LHCN-M2 (cell line): ENCODE measurements at regions not wholly inside any gene's neighbourhood (a gene's known extent, or its start where the extent isn't known, plus 50 kb on each side); places are given as distances from the start of the nearest gene placed in this dataset.

Experiments
- DNase-seq: peaks from one replicate; pipeline ENCODE4 v3.0.0-alpha.2; 2012; ENCODE audit warnings: low read depth

DNA sequence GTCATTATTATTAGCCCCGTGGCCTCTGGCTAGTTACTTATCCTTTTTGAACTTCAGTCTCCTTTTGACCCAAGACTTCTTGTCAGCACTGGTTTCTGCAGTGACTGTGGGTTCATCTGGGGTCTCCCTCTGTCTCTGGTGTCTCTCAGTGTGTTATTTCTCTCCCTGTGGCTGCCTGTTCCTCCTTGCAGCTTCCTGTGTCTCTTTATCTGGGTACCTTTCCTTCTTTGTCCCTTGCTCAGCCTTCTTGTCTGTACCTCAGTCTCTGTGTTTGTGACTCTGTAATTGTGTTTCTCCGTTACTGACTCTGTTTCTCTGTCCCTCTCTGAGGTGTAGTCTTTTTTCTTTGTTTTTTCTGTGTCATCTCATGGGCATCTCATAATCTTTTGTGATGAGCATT is 102.6 kb upstream of the CDH11 start:
- DNase-seq: no peak

DNA sequence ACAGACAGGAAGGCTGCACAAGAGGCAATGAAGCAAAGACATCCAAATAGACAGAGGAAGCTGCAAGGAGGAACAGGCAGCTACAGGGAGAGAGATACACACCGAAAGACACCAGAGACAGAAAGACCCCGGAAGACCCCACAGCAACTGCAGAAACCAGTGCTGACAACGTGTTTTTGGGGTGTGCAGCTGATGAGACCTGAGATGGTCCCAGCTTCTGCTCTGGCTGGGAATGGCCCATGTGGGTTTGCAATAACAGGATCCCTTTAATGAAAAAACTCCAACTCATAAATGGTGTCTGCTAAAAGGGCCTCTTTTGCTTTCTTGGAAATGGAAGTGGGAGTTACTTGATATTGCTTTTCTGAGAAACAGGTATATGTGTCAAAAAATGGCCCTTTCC is 101.5 kb upstream of the CDH11 start:
- DNase-seq: no peak

DNA sequence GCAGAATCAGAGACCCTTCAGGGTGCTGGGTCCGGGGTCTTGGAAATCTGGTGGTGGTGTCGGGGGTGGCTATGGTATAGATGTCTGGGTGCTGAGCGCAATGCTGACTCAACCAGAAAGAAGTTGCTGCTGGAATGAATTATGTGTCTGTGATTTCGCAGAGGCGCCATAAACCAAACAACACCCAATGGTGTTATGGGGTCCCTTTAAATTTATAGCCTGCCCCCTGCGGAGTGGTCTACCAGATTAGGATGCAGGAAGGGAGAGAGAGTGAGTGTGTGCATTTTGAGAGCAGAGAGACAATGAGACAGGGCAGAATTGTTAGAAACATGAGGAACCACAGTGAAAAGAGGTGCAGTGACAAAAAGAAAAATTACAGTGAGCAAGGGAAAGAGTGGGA is 100.7 kb upstream of the CDH11 start:
- DNase-seq: no peak

- DNase-seq: no peak
Observed at GRCh38 chr16:65222049-65222448, 100.2 kb upstream of the CDH11 start.

DNA sequence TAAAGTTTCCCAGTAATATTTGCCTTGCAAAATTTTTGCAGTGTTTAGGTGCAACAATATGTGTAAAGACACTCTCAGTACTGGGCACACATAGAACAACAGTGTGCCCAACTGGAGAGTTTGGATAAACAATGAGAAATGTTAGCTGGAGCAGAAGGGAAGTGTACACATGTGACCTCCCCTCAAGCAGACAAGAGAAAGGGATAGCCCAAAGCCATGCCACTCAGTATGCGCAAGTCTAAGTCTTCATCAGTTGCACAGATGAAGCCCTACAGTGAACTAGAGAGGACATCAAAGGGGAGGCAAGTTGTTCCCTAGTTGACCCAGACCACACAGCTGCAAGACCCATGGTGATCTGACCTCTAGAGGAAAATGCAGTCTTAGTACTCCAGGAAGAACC is 97.9 kb upstream of the CDH11 start:
- no peak for DNase-seq

DNA sequence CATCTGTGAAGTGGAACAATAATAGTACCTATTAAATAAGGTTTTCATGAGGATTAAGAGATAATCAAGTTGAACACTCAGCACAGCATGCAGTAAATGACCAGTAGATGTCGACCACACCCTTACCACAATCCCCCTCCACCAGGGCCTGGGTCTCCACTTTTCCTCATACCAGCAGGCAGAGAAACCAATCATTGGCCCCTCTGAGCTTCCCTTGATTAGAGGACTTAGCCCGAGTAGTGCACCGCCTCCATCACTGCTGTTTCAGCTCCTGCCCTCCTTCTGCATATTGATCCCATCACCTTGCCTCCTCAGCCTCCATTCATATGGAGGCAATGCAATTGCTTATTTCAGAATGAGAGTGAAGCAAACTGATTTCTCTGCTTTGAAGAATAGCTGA is 96.5 kb upstream of the CDH11 start:
- no peak for DNase-seq

DNA sequence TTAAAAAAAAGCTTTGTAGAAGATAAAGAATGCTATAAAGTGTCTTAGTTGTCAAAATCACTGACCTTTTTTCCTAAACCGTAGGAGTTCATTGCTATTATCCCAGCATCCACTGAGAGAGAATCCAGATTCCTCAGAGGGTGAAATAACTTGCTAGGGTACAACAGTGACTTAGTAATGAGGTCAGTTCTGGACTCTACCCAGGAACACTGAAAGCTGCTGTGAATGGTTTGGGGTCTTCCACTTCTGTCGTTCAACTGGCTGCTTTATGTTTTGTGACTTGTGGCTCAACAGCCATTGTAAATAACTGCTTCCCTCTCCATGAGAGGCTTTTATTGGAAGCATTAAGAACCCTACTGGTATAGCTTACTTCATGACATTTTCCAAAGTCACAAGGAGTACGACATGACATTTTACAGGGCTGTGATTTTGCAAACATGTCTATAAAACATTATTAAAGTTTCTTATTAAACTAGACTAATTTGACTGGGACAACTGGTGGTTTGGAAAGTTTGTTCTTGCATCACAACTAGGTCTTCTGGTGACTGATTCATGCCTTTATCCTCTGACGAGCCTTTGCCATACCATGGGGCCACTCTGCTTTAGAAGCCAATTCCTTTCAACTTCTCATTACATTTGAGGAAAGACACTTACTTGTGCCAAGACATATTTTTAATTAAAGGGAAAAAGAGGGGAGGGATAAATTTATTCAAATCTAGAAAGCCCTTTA is 92.2 kb upstream of the CDH11 start:
- peak; percentile 1 for DNase-seq

DNA sequence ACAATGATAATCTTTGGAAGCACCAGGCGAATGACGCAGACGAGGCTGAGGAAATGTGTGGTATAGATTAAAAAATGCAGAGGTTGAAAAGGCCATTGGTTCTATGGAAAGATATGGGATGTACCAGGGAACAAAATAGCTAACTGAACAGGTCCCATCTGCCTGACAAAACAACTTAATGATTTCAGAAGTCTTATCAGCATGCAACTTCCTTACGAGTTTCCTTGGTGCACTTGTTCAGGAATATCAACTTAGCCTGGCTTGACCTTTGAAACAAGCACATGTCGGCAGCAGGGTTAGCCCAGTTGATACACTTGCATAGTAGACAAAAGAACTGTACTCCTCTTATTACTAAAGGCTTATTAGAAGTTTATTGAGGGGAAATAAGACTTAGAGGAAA is 90.9 kb upstream of the CDH11 start:
- no peak for DNase-seq

- DNase-seq: no peak
Observed at GRCh38 chr16:65212240-65212639, 90.4 kb upstream of the CDH11 start.

DNA sequence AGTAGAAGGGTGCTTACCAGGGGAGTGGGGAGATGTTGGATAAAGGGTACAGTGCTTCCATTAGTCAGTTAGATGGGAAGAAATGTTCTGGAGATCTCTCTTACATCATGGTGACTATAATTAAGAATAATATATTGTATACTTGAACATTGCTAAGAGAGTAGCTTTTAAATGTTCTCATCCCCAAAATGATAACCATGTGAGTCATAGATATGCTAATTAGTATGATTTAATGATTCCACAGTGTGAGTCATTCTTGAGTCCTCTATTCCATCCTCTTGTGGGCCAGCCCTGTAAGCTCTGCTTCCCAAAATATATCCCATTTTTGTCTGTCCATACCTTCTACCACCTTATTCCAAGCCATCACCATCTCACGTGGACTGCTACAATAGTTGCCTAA is 80.6 kb upstream of the CDH11 start:
- peak; percentile 12 for DNase-seq

GRCh38 chr16:65201511-65201910 is 79.6 kb upstream of the CDH11 start:
- no peak for DNase-seq

DNA sequence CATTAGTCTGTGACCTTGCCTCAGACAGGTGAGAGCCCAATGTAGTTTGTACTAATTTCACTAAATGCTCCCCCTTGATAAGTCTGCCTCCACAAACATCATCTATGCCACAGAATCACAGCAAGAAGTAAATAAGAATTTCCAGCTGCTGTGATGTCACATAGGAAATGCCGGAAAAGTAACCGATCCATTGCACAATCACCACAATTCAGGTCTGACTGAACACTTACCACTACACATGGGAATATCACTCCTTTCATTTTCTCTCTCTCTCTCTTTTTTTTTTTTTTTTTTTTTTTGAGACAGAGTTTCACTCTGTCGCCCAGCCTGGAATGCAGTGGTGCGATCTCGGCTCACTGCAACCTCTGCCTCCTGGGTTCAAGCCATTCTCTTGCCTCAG is 79.0 kb upstream of the CDH11 start:
- DNase-seq: no peak

GRCh38 chr16:65200156-65200773 is 78.4 kb upstream of the CDH11 start:
- DNase-seq: no peak

DNA sequence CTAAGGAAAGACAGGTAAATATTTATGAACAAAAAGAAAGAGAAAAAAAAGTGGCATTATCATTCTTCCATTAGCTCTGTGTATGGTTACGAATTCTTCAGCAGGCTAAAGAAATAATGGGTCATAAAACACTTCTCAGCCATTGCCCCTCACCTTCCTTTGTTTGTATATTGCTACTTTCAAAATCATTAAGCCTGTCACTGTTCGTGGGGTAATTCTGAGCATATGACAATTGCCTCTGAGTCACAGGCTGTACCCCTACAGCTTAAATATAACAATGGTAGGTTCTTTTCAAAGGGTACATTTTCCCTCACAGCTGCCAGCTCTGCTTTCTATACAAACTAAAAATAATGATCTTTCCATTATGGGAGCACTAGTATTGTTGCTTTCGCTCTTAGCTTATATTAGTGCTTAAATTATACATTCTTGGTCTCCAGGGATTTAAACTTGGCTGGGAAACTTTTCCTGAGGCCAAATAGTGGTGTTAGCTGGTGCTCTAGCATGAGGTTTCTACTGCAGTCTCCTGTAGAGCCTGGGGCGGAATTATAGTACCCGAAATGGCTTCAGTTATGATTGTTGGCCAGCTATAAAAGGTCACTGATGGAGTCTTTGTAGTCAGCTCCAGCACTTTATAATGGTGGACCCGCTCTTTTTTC is 74.7 kb upstream of the CDH11 start:
- DNase-seq: no peak

GRCh38 chr16:65195998-65196397 is 74.1 kb upstream of the CDH11 start:
- no peak for DNase-seq

DNA sequence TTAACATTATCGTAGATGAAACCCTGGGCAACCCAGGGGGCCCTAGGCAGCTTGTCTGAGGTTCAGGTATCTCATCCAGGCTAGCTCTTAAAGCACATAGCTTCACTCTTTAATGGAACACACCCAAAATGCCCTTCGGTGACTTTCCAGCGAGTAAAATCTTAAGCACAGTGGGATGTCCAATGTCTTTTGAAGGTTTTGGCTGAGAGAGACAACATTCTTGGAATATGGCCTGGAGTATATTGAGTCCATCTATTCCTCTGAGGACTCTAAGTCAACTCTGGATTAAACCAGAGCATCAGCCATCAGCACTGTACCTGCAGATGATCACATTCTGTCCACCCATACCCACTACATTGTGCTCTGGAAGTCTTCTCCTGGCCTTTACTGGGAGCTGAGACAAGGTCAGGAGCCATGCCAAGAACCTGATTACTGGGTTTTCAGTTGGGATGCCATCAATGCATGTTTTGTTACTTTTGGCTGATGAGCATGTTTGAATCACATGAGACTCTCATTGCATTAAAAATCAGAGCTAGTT is 63.4 kb upstream of the CDH11 start:
- DNase-seq: no peak

DNA sequence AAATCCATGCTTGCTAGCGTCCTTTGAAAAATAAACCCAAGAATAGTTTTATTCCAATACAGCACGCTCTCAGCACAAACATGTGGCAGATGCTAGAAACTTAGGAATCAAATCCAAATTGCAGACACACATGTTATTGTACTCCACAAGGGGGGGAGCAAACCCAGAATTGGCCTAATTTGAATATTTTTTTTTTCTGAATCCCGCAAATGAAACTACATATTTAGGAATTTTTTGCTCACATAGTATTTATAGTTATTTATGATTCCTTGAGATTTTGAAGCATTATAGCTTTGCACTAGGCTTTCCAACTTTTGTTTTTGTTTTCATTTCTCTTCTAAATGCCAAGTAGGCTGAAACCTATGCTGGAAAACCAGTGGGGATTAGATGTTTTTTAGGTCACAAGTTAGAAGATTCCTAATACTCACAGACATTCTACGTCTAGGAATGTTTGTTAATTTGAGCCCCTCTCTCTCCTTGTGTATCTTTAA is 59.3 kb upstream of the CDH11 start:
- peak; percentile 5 for DNase-seq

GRCh38 chr16:65178151-65178550 is 56.3 kb upstream of the CDH11 start:
- DNase-seq: peak; percentile 25

- peak; percentile 77 for DNase-seq
Observed at GRCh38 chr16:65176603-65177002, 54.7 kb upstream of the CDH11 start.

- DNase-seq: no peak
Observed at GRCh38 chr16:65172356-65172755, 50.5 kb upstream of the CDH11 start.
